ENCODE measurements at regions not wholly inside any gene's neighbourhood (a gene's known extent, or its start where the extent isn't known, plus 50 kb on each side); places are given as distances from the start of the nearest gene placed in this dataset.

GRCh38 chr2:8614646-8615045 is 67.2 kb upstream of the ID2 start:
- no peak for TF ChIP-seq CTCF (IDR thresholded peaks at IDR 0.05 in 2 of 3, conservative IDR thresholded peaks at IDR 0.05 in 1 of 3; ENCODE audit: borderline replicate concordance in 1 of 3, insufficient read depth in 1 of 3, low read depth in 2 of 3, low read length in 2 of 3)
- TF ChIP-seq, protein P1, sequence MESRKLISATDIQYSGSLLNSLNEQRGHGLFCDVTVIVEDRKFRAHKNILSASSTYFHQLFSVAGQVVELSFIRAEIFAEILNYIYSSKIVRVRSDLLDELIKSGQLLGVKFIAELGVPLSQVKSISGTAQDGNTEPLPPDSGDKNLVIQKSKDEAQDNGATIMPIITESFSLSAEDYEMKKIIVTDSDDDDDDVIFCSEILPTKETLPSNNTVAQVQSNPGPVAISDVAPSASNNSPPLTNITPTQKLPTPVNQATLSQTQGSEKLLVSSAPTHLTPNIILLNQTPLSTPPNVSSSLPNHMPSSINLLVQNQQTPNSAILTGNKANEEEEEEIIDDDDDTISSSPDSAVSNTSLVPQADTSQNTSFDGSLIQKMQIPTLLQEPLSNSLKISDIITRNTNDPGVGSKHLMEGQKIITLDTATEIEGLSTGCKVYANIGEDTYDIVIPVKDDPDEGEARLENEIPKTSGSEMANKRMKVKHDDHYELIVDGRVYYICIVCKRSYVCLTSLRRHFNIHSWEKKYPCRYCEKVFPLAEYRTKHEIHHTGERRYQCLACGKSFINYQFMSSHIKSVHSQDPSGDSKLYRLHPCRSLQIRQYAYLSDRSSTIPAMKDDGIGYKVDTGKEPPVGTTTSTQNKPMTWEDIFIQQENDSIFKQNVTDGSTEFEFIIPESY (IDR thresholded peaks at IDR 0.05; ENCODE audit: extremely low read depth, insufficient replicate concordance, low read length) = no peak
- no peak for TF ChIP-seq ATF3 (IDR thresholded peaks at IDR 0.05)
- no peak for TF ChIP-seq POLR2A (IDR thresholded peaks at IDR 0.05; ENCODE audit: borderline replicate concordance, extremely low read depth, insufficient read depth, insufficient read length)
- TF ChIP-seq SRF (IDR thresholded peaks at IDR 0.05; ENCODE audit: low read depth) = no peak
- TF ChIP-seq, protein P2, sequence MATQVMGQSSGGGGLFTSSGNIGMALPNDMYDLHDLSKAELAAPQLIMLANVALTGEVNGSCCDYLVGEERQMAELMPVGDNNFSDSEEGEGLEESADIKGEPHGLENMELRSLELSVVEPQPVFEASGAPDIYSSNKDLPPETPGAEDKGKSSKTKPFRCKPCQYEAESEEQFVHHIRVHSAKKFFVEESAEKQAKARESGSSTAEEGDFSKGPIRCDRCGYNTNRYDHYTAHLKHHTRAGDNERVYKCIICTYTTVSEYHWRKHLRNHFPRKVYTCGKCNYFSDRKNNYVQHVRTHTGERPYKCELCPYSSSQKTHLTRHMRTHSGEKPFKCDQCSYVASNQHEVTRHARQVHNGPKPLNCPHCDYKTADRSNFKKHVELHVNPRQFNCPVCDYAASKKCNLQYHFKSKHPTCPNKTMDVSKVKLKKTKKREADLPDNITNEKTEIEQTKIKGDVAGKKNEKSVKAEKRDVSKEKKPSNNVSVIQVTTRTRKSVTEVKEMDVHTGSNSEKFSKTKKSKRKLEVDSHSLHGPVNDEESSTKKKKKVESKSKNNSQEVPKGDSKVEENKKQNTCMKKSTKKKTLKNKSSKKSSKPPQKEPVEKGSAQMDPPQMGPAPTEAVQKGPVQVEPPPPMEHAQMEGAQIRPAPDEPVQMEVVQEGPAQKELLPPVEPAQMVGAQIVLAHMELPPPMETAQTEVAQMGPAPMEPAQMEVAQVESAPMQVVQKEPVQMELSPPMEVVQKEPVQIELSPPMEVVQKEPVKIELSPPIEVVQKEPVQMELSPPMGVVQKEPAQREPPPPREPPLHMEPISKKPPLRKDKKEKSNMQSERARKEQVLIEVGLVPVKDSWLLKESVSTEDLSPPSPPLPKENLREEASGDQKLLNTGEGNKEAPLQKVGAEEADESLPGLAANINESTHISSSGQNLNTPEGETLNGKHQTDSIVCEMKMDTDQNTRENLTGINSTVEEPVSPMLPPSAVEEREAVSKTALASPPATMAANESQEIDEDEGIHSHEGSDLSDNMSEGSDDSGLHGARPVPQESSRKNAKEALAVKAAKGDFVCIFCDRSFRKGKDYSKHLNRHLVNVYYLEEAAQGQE (IDR thresholded peaks at IDR 0.05; ENCODE audit: low read depth) = no peak
- no peak for TF ChIP-seq MAX (IDR thresholded peaks at IDR 0.05)
- TF ChIP-seq POLR2AphosphoS5 (IDR thresholded peaks at IDR 0.05; ENCODE audit: low read depth, low read length) = no peak
- no peak for TF ChIP-seq ZFX (IDR thresholded peaks at IDR 0.05)
- no peak for TF ChIP-seq EZH2 (IDR thresholded peaks at IDR 0.05)
- TF ChIP-seq EZH2phosphoT487 (IDR thresholded peaks at IDR 0.05; ENCODE audit: borderline replicate concordance) = no peak
- TF ChIP-seq RAD21 (IDR thresholded peaks at IDR 0.05; ENCODE audit: low read depth) = no peak
